Pancreas (tissue), 10 donors: ENCODE measurements at regions not wholly inside any gene's neighbourhood (a gene's known extent, or its start where the extent isn't known, plus 50 kb on each side); places are given as distances from the start of the nearest gene placed in this dataset.

Source experiments
- ATAC-seq, 4 donors: fragments of 200-7000 bp; cut with Tn5 transposase; one replicate each; pipeline versions ENCODE4 v1.8.0 to v1.9.1; 2020; ENCODE audit warnings: mild to moderate bottlenecking in 4 of 4, moderate library complexity in 4 of 4
- DNase-seq, 6 donors: peaks; one replicate each; pipeline ENCODE4 v3.0.0-alpha.2; 2020
- FAIRE-seq: peaks from 2 replicates; lab custom pipeline; 2012; peaks lifted over from hg19 to GRCh38; lab: Jason Lieb, UNC
- H3K27ac ChIP-seq, 4 donors: fragments of 200-600 bp; sonication (generic); 1 replicate in 3 of 4; 2 replicates in 1 of 4; pipeline versions ENCODE4 v1.5.0 to v1.8.0; 2020
- H3K27me3 ChIP-seq, 4 donors: fragments of 200-600 bp; one replicate each; pipeline ENCODE4 v1.8.0; 2021
- H3K36me3 ChIP-seq, 3 donors: fragments of 200-600 bp; sonication (generic) in 1 of 3; one replicate each; pipeline versions ENCODE4 v1.5.0 to v1.8.0; 2020 to 2021
- H3K4me1 ChIP-seq, 3 donors: fragments of 200-600 bp; one replicate each; pipeline ENCODE4 v1.8.0; 2021
- H3K4me3 ChIP-seq, 4 donors: fragments of 200-600 bp; sonication (generic) in 2 of 4; one replicate each; pipeline versions ENCODE4 v1.5.0 to v1.8.0; 2020 to 2021
- H3K9me3 ChIP-seq, 4 donors: fragments of 200-600 bp; one replicate each; pipeline ENCODE4 v1.8.0; 2021
- CTCF ChIP-seq, 4 donors: fragments of 200-600 bp; sonication (generic) in 3 of 4; IDR thresholded peaks; one replicate each; pipeline versions ENCODE4 v1.5.0 to v1.8.0; 2021; ENCODE audit warnings: antibody characterized with exemption in 4 of 4
- WGBS, 2 donors: extraction: QIAGEN DNeasy Blood & Tissue Kit; methylation state at CpG; one replicate each; pipeline ENCODE4 v1.1.7; 2013; 5-methylcytosine and 5-hydroxymethylcytosine counted together
- intact Hi-C, 3 donors: fragments of 100-400 bp; cut with DNase I; formaldehyde crosslinking; loops; one replicate each; pipeline versions ENCODE4 v1.11.1 to v1.14.2; 2022
- donor health status: healthy with polysubstance abuse.
- donor health status: DM: no; HTN: no; CAD: no; lungs with moderate emphysema.
- donor health status: DM: no; HTN: no; CAD: no.
- donor health status: control.
- donor health status: control.
- donor health status: Bipolar disorder and iron deficiency.
- donor health status: DM: yes; HTN: yes; CAD: no.
- donor health status: DM: no; HTN: no; CAD: no.
- donor health status: DM: no; HTN: no; CAD: no.
- donor health status: DM: yes; HTN: yes; CAD: no.

- H3K9me3 ChIP-seq, result no peaks in the 10 kb centered on the region
- intact Hi-C loops, result no loop called here
- no peak for ATAC-seq
- WGBS, 2 donors, result 83 to 91% methylated on average over 3 of the region's 3 CpGs
- FAIRE-seq, result no peak
- H3K4me1 ChIP-seq, result no peaks in the 10 kb centered on the region
- H3K36me3 ChIP-seq, result no peaks in the 10 kb centered on the region
- H3K27me3 ChIP-seq, result no peaks in the 10 kb centered on the region
- no peak overlapping the region for H3K4me3 ChIP-seq
- H3K27ac ChIP-seq, result no peak overlapping the region
- DNase-seq, result no peak
- TF ChIP-seq CTCF (IDR thresholded peaks at IDR 0.05), result no peak
These were observed 404.2 kb upstream of the PMFBP1 start for GRCh38 chr16:72576189-72576588.

GRCh38 chr16:72569677-72570076, 397.7 kb upstream of the PMFBP1 start:
- Histone ChIP-seq H3K36me3 (no peaks in the 10 kb centered on the region), H3K9me3 (no peaks in the 10 kb centered on the region), H3K4me1 (no peaks in the 10 kb centered on the region), H3K27me3 (no peaks in the 10 kb centered on the region), H3K4me3 (no peak overlapping the region), H3K27ac (no peak overlapping the region)
- DNase-seq (no peak), FAIRE-seq (no peak), ATAC-seq (no peak)
- WGBS, 2 donors, result 94 to 95% methylated on average over 7 of the region's 7 CpGs
- no peak for TF ChIP-seq CTCF (IDR thresholded peaks at IDR 0.05)
- intact Hi-C loops, result no loop called here

DNA sequence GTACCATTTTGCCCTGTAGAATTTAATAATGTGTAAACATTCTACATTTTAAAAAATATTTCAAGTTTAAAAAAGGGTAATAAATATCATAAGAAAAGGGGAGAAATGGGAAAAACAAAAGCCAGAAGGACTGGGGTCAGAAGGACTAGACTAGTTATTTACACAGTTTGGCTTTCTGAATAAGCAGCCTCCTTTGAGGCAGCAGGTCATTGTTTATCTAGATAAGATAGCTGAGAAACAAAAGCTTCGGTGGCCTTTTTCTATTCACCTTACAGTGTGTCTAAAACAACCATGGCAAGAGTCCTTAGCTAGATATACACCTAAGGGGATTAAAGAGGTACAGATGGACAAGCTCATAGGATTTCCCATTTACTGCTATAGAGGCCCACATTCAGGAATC, 396.5 kb upstream of the PMFBP1 start:
- FAIRE-seq (no peak), DNase-seq (no peak), ATAC-seq (no peak)
- no peaks in the 10 kb centered on the region for H3K36me3 ChIP-seq
- no peak overlapping the region for H3K27ac ChIP-seq
- no peaks in the 10 kb centered on the region for H3K4me1 ChIP-seq
- no peaks in the 10 kb centered on the region for H3K27me3 ChIP-seq
- 3 to 21% methylated on average over 1 of the region's 1 CpG for WGBS, 2 donors
- TF ChIP-seq CTCF (IDR thresholded peaks at IDR 0.05), result no peak
- intact Hi-C loops, result no loop called here
- no peak overlapping the region for H3K4me3 ChIP-seq
- no peaks in the 10 kb centered on the region for H3K9me3 ChIP-seq

GRCh38 chr16:72566174-72566573, 394.2 kb upstream of the PMFBP1 start:
- no peaks in the 10 kb centered on the region for H3K9me3 ChIP-seq
- no peak overlapping the region for H3K27ac ChIP-seq
- DNase-seq (no peak), FAIRE-seq (no peak), ATAC-seq (no peak)
- no peaks in the 10 kb centered on the region for H3K4me1 ChIP-seq
- intact Hi-C loops, result no loop called here
- H3K27me3 ChIP-seq, result no peaks in the 10 kb centered on the region
- TF ChIP-seq CTCF (IDR thresholded peaks at IDR 0.05), result no peak
- 83 to 89% methylated on average over 1 of the region's 1 CpG for WGBS, 2 donors
- H3K4me3 ChIP-seq, result no peak overlapping the region
- H3K36me3 ChIP-seq, result no peaks in the 10 kb centered on the region

- no peak for TF ChIP-seq CTCF (IDR thresholded peaks at IDR 0.05)
- FAIRE-seq (no peak), DNase-seq (no peak), ATAC-seq (no peak)
- no peak overlapping the region for H3K27ac ChIP-seq
- intact Hi-C loops, result no loop called here
- no peaks in the 10 kb centered on the region for H3K36me3 ChIP-seq
- H3K9me3 ChIP-seq, result no peaks in the 10 kb centered on the region
- H3K4me1 ChIP-seq, result peaks cover 0 to 7% (median 5%) of the 10 kb centered on the region in 3 donors
- 91 to 94% methylated on average over 4 of the region's 4 CpGs for WGBS, 2 donors
- no peak overlapping the region for H3K4me3 ChIP-seq
- no peaks in the 10 kb centered on the region for H3K27me3 ChIP-seq
These were observed 393.2 kb upstream of the PMFBP1 start for GRCh38 chr16:72565106-72565505.
